ENCODE measurements at regions not wholly inside any gene's neighbourhood (a gene's known extent, or its start where the extent isn't known, plus 50 kb on each side); places are given as distances from the start of the nearest gene placed in this dataset.

DNA sequence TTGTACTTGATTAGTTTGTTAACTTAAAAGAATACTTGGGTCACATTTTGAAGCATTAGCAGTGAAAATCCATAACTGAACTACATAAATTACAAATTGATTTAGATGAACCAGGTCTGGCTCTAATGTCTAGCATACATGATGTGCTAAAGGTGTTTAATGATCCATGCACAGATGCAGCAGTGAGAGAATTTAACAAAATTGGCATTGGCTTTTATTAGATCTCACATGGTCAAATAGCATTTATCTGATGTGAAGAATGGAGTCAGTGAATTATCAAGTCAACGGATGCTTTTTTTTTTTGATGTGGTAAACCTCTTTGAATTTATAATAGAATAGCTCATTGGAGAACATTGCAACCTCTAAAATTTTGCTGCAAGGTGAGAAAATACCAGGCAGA is 293.0 kb upstream of the POT1 start:
- TF ChIP-seq EZH2 (IDR thresholded peaks at IDR 0.05; ENCODE audit: insufficient read depth, poor library complexity, severe bottlenecking) (no peak), EZH2phosphoT487 (IDR thresholded peaks at IDR 0.05; ENCODE audit: insufficient read depth, low read depth) (no peak)
